Muscle of back (tissue), 3 donors: ENCODE measurements at regions not wholly inside any gene's neighbourhood (a gene's known extent, or its start where the extent isn't known, plus 50 kb on each side); places are given as distances from the start of the nearest gene placed in this dataset.

Source experiments
- DNase-seq, 3 donors: peaks; one replicate each; pipeline versions ENCODE4 v3.0.0 to v3.0.0-alpha.2; 2013

- DNase-seq: no peak
Observed at GRCh38 chr21:15151385-15152103, 86.7 kb upstream of the NRIP1 start.

- DNase-seq: no peak
Observed at GRCh38 chr21:15152591-15152990, 87.8 kb upstream of the NRIP1 start.

GRCh38 chr21:15159382-15160020 is 94.7 kb upstream of the NRIP1 start:
- DNase-seq: no peak

- DNase-seq: no peak
Observed at GRCh38 chr21:15160136-15160535, 95.3 kb upstream of the NRIP1 start.

GRCh38 chr21:15162921-15163320 is 98.1 kb upstream of the NRIP1 start:
- DNase-seq: no peak

GRCh38 chr21:15164273-15164672 is 99.5 kb upstream of the NRIP1 start:
- DNase-seq: no peak

- no peak for DNase-seq
Observed at GRCh38 chr21:15164678-15165303, 100.0 kb upstream of the NRIP1 start.

GRCh38 chr21:15170614-15171013 is 105.8 kb upstream of the NRIP1 start:
- no peak for DNase-seq

GRCh38 chr21:15171546-15171945 is 106.7 kb upstream of the NRIP1 start:
- DNase-seq: peak; percentile 13 to 31 (median 26)

GRCh38 chr21:15172963-15173362 is 108.2 kb upstream of the NRIP1 start:
- no peak for DNase-seq

- DNase-seq: no peak
Observed at GRCh38 chr21:15174923-15175322, 110.1 kb upstream of the NRIP1 start.

- DNase-seq: no peak
Observed at GRCh38 chr21:15182731-15183130, 117.9 kb upstream of the NRIP1 start.

- DNase-seq: peak in 1 of 3 donors; percentile 22
Observed at GRCh38 chr21:15183813-15184257, 119.0 kb upstream of the NRIP1 start.

- no peak for DNase-seq
Observed at GRCh38 chr21:15190412-15190811, 125.6 kb upstream of the NRIP1 start.

GRCh38 chr21:15190837-15191236 is 126.0 kb upstream of the NRIP1 start:
- no peak for DNase-seq

GRCh38 chr21:15191342-15191741 is 126.5 kb upstream of the NRIP1 start:
- no peak for DNase-seq

GRCh38 chr21:15192243-15192642 is 127.4 kb upstream of the NRIP1 start:
- DNase-seq: no peak

- DNase-seq: no peak
Observed at GRCh38 chr21:15193937-15194336, 129.1 kb upstream of the NRIP1 start.

GRCh38 chr21:15195104-15195503 is 130.3 kb upstream of the NRIP1 start:
- DNase-seq: no peak

GRCh38 chr21:15195768-15196167 is 131.0 kb upstream of the NRIP1 start:
- no peak for DNase-seq

- DNase-seq: no peak
Observed at GRCh38 chr21:15197696-15198095, 132.9 kb upstream of the NRIP1 start.

- DNase-seq: peak; percentile 43 to 72 (median 43)
Observed at GRCh38 chr21:15199414-15200383, 134.9 kb upstream of the NRIP1 start.
